Fibroblast of skin of scalp (primary cell): ENCODE measurements at regions not wholly inside any gene's neighbourhood (a gene's known extent, or its start where the extent isn't known, plus 50 kb on each side); places are given as distances from the start of the nearest gene placed in this dataset.
A peak's percentile ranks its signal among the peaks of the same experiment; 100 is the strongest.

ENCODE experiments used
- DNase-seq: peaks from one replicate; pipeline ENCODE4 v3.0.0-alpha.2; 2013

- DNase-seq, result no peak
Observed at GRCh38 chr4:20302336-20302735, 50.6 kb downstream of the SLIT2 start.

DNA sequence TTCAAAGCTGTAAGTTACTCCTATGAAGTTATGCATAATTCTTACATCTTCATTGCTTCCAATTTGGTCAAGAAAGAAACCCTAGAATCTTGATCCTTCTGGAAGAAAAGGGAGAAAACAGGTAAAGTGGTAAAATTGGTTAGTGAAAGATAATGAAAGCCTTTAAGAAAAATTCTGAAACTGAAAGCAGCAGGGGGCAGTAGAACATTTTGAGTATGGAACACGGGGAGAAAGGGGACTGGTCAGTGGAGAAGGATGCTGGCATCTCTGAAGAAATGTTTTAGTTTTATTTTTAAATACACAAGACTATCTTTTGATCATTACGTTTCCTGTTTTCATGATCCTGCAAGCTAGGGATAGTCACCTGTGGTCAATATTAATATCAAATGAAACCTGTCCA lies 54.3 kb downstream of the SLIT2 start:
- DNase-seq, result peak; percentile 50

DNA sequence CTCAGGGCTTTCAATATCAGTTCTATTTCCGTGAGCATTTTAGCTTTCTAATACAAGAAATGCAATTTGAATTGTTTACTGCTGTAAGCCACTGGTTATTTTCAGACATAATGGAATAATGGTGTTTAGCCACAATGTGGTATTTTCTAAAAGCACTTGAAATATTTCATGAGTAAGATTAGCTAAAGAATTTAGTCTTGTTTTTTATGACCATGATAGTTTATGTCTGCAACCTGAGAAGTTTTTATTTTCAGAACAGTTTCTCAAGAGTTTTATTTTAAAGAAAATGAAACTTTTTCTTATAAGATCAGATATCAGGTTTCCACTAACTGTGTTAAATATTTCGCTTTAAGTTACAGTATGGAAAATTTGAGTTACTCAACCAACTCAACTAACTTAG lies 60.2 kb downstream of the SLIT2 start:
- peak; percentile 50 for DNase-seq

DNA sequence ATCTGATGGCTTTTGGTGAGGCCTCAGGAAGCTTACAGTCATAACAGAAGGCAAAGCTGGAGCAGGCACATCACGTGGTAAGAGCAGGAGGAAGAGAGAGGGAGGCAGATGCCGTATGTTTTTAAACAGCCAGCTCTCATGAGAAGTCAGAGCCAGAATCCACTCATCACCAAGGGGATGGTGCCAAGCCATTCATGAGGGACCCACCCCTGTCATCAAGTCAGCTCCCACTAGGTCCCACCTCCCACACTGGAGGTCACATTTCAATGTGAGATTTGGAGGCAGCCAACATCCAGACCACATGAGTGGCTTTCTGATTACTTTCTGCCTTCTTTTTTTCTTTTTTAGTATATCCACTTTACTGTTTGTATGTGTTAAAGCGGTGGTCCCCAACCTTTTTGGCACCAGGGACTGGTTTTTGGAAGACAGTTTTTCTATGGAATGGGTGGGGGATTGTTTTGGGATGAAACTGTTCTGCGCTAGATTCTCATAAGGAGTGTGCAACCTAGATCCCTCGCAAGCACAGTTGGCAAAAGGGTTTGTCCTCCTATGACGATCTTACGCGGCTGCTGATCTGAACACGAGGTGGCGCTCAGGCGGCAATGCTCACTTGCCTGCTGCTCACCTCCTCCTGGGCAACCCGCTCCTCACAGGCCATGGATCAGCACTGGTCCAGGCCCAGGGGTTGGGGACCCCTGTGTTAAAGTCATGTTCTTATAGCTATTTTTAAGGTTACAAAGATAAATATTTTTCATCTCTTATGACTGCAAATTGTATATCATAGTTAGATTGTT lies 61.7 kb downstream of the SLIT2 start:
- no peak for DNase-seq

GRCh38 chr4:20317424-20317985 lies 65.8 kb downstream of the SLIT2 start:
- DNase-seq, result no peak

- DNase-seq, result peak; percentile 50
Observed at GRCh38 chr4:20318001-20318908, 66.5 kb downstream of the SLIT2 start.

GRCh38 chr4:20318909-20319277 lies 67.2 kb downstream of the SLIT2 start:
- DNase-seq, result no peak

DNA sequence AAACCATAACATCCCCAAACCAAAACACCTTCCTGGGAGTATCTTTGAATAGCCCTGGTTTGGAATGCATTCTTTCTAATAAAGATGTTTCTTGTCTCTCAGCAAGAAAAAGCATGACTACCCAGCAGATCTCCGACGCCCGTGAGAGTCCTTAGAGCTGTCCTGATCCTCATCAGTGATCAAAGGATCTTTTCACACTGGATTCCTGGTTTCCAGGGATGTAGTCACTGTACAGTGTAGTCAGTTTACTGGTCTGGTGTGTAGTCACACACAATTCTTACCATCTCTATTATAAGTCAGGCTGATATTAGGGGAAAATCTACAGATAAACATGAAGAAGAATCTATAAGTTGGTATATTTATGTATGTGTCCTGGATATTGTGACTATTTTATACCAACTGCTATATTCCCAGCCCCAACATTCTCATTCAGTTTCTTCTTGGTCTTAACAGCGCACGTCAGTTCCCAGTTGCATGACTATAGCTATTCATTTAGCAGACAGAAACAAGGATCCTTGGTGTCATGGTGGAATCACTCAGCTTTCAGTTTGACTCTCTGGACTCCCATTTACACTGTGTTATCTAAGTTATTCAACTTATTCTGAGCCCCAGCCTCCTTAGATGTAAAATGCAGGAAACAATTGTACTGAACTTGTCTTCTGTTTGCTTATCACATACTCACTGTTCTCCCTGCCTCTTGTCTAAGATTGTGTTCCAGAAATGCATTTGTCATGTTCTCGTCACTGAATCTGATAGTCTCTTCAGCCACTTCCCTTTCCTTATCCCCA lies 68.3 kb downstream of the SLIT2 start:
- DNase-seq, result no peak

DNA sequence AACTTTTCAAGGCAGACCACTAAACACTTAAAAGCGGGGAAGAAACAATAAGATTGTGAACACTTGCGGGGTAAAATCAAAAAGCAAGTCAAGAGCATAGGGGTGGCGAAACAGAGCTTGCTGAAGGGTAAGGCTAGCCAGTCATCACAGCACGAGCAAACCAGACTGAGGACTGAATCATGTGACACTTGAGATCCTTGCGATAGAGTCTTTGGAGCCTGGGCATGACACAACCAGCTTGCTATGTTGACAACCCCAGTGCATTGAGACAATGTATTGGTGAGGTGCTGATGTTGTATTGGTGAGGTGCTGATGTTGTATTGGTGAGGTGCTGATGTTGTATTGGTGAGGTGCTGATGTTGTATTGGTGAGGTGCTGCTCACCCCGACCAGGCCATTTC lies 72.3 kb downstream of the SLIT2 start:
- DNase-seq, result peak; percentile 39

GRCh38 chr4:20326460-20326859 lies 74.8 kb downstream of the SLIT2 start:
- DNase-seq, result no peak

- peak; percentile 59 for DNase-seq
Observed at GRCh38 chr4:20326977-20327376, 75.3 kb downstream of the SLIT2 start.

GRCh38 chr4:20327808-20328207 lies 76.1 kb downstream of the SLIT2 start:
- DNase-seq, result no peak

DNA sequence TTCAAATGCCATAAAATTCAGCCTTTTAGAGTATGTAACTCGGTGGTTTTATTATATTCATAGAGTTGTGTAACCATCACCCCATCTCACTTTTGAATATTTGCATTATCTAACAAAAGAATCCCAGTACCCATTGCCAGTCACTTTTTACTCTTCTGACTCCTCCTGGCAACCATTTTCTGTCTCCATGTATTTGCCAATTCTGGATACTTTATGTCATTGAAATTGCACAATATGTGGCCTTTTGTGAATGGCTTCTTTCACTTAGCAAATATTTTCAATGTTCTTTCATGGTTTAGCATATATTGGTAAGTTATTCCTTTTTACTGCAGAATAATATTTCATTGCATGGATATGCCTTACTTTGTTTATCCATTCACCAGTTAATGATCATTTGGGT lies 79.9 kb downstream of the SLIT2 start:
- no peak for DNase-seq

DNA sequence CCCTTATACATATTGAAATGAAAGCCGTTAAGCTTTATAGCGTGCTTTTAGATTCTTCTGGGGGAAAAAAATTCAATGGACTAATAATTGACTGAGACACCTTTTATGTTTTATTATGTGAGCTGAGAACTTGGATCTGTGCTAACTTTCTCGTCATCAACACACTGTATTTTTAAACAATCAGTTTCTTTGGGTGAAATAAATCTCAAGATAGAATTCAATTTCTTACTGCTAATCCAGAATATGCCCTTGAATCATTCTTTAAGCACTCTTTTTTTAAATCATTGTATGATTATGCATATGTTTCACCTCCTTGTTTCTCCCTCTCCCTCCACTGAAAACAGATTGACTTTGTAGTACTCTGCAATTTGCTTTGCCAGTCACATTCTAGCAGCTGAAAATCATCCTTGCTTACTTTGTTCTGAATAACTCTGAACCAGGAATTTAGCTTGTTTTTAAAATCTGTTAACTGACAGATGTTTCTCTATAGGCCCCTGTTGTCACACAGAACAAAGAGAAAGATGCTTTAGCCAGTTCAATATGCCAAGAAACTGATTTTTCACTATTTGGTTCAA lies 81.5 kb downstream of the SLIT2 start:
- no peak for DNase-seq

DNA sequence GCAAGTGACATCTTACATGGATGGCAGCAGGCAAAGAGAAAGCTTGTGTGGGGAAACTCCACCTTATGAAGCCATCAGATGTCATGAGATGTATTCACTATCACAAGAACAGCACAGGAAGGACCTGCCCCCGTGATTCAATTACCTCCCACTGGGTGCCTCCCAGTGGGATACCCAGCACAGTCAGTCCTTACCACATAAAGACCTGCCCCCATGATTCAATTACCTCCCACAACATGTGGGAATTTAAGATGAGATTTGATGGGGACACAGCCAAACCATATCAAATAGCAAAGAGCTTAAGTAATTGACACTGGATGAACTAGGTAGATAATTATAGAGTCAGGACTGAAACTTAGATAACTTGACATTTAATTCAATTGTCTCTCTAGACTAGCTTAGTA lies 85.6 kb downstream of the SLIT2 start:
- DNase-seq, result peak; percentile 72

DNA sequence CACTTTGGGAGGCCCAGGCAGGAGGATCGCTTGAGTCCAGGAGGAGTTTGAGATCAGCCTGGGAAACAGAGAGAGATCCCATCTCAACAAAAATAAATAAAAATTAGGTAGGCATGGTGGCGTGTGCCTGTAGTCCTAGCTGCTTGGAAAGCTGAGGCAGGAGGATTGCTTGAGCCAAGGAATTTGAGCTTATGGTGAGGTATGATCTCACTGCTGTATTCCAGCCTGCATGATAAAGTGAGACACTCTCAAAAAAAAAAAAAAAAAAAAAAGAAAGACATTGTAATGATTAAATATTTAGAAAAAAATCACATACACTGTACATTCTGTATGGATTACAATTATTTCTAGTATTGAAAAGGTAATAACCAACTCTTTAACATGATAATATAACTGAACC lies 87.1 kb downstream of the SLIT2 start:
- peak; percentile 18 for DNase-seq

DNA sequence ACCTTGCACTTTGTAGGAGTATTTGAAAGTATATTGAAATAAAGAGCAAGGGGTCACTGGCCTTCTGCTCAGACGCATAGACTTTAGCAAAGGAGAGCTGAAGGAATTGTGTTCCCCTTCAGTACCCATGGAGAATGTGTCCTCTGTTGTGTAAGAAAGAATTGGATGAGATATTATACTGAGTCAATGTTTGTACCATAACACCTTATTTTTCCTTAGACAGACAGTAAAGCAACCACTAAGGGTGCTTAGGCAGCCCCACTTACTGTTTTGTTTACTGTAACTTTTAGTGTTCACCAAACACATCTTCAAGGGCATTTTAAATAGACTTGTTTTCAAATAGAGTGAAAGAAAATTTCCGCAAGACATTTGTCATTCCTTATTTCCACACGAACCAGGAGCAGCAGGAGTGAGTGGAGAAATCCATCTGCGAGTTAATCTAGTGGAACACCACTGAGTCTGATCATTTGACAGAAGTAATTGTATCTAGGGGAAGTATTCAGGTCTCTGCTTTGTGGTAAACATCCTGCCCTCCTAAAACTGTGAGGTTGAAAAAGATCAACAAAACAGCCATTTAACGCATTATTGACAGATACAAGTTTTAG lies 89.5 kb downstream of the SLIT2 start:
- DNase-seq, result no peak

DNA sequence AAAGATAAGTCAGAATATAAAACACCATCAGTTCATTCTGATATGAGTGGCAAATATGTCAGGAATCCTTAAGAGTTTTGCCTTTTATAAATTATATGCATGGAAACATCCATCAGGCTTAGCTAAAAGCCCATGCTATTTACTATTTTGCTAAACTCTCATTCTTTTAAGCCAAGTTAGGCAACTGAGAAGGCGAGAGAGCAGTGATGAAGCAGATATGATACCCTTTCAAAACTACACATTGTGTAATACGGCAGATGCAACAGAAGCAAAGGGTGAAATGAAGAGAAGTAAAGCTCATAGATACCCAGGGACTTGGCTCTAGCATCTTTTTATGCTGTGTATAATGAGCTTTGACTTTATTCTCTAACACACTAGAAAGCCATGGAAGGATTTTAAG lies 95.8 kb downstream of the SLIT2 start:
- no peak for DNase-seq

DNA sequence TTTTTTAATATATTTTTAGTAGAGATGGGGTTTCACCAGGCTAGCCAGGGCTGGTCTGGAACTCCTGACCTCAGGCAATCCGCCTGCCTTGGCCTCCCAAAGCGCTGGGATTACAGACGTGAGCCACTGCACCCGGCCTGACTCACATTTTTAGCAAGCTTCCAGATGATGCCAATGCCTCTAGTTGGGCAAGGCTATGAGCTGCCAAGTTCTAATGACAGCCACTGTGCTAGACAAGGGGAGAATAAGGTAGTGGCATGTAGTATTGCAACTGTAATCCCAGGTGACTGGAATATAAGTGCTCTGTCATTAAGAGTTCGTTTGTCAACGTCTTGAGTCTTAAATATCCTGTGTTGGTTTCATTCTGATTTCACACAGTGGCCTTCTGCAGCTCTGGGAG lies 96.7 kb downstream of the SLIT2 start:
- no peak for DNase-seq

DNA sequence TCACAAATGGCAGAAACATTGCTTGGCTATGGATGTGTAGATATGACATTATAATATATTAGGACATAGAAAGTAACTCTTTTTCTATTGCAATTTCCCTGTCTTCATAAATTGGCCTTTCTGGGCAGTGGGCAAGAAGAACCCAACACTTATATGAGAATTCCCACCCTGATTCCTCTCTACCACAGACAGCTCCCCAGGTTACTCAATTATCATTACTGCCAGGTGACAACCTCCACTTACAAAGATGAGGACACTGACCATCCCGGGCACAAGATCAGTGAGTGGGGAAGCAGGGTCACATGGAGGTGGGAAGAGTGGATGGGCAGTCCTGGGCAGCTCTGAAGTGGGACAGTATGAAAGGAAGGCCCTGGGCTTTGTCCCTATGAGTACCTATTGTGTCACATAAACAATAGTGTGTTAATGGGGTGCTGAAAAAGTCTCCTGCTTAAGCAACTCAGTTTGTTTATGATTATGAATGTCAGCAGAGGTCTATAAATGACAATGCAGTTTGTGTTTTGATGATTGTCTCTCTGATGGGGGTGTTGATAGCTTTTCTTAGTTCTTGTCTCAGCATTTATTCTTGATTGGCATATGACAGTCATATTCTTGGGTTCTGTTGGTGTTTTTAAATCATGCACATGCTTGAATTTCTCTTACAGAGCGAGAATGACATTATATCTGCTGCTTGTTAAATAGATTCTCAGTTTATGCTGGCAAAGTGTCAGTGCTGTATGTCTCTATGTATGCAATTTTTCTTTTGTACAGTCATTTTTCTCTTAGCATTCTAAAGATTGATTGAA lies 99.9 kb downstream of the SLIT2 start:
- DNase-seq, result no peak

- DNase-seq, result no peak
Observed at GRCh38 chr4:20352163-20352431, 100.4 kb downstream of the SLIT2 start.
